ENCODE measurements at regions not wholly inside any gene's neighbourhood (a gene's known extent, or its start where the extent isn't known, plus 50 kb on each side); places are given as distances from the start of the nearest gene placed in this dataset.
"Not testable (repeated sequence)": the region's sequence is repeated elsewhere in the genome, so short reads cannot be mapped to it uniquely, and the experiment has no call there.

DNA sequence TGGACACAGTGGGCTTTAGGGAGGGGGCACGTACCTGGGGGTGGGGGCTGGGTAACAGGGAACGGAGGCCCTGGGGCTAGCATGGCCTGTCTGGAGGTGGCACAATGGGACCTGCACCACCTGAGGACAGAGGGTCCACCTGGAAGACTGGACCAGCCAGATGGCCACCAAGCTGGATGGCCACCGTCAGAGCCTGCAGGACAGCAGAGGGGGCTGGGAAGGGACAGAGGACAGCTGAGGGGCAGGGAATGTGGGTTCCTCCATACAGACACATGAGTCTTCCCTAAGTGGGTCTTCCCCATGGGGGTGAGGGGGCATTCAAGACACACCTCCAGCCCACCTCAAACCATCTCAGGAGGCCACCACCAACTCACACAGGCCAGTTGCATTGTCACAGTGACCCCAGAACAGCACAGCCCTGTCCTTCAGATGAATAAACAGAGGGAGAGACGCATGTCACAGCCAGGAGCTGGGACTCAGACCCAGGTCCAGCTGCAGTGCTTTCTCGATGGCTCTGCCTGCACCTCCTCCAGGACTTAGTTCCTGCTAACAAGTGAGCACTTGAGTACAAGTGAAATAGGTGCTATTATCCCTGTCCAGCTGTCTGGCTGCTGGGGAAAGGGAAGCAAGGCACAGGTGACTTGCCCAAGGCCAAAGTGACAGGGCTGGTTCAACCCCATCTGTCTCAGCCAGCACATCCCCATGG lies 52.4 kb upstream of the CSPG4 start:
- peak; percentile 27 for DNase-seq (ENCODE audit: low spot score)
- ATAC-seq, result not testable (repeated sequence)

GRCh38 chr15:75763635-75764600 lies 51.3 kb upstream of the CSPG4 start:
- peak; percentile 49 for ATAC-seq
- DNase-seq (ENCODE audit: low spot score), result peak; percentile 41

GRCh38 chr15:75763137-75763611 lies 50.5 kb upstream of the CSPG4 start:
- ATAC-seq, result no peak
- DNase-seq (ENCODE audit: low spot score), result no peak
